RWPE2 (cell line): ENCODE measurements at regions not wholly inside any gene's neighbourhood (a gene's known extent, or its start where the extent isn't known, plus 50 kb on each side); places are given as distances from the start of the nearest gene placed in this dataset.

Source experiments
- ATAC-seq: fragments of 200-7000 bp; cut with Tn5 transposase; 3 replicates; pipeline ENCODE4 v1.9.1; 2021; ENCODE audit warnings: low read depth
- DNase-seq: peaks from one replicate; pipeline ENCODE4 v3.0.0-alpha.2; 2020; ENCODE audit warnings: low spot score
- H3K27ac ChIP-seq: fragments of 450-650 bp; 2 replicates; pipeline ENCODE4 v1.5.1; 2017; ENCODE audit warnings: mild to moderate bottlenecking; ENCODE audit not compliant: poor library complexity, severe bottlenecking
- H3K27me3 ChIP-seq: fragments of 250-450 bp; sonication (Bioruptor Pico); 2 replicates; pipeline ENCODE4 v1.5.1; 2021; ENCODE audit warnings: mild to moderate bottlenecking, moderate library complexity; ENCODE audit not compliant: insufficient read depth, poor library complexity, severe bottlenecking
- H3K36me3 ChIP-seq: fragments of 250-450 bp; sonication (Bioruptor Pico); 2 replicates; pipeline ENCODE4 v1.5.1; 2020; ENCODE audit warnings: low read depth, mild to moderate bottlenecking, moderate library complexity
- H3K4me1 ChIP-seq: fragments of 250-450 bp; sonication (Bioruptor Pico); 2 replicates; pipeline ENCODE4 v1.5.1; 2021; ENCODE audit warnings: mild to moderate bottlenecking, moderate library complexity; ENCODE audit not compliant: insufficient read depth, poor library complexity, severe bottlenecking
- H3K4me3 ChIP-seq: fragments of 250-450 bp; sonication (Bioruptor Pico); 2 replicates; pipeline ENCODE4 v1.5.1; 2021; ENCODE audit warnings: mild to moderate bottlenecking, moderate library complexity; ENCODE audit not compliant: severe bottlenecking
- H3K9me3 ChIP-seq: fragments of 250-450 bp; sonication (Bioruptor Pico); 2 replicates; pipeline ENCODE4 v1.5.1; 2021; ENCODE audit warnings: mild to moderate bottlenecking, moderate library complexity; ENCODE audit not compliant: severe bottlenecking
- CTCF ChIP-seq: fragments of 450-650 bp; IDR thresholded peaks from one replicate; pipeline ENCODE4 v1.5.1; 2017; ENCODE audit warnings: mild to moderate bottlenecking, moderate library complexity; ENCODE audit not compliant: poor library complexity, severe bottlenecking

DNA sequence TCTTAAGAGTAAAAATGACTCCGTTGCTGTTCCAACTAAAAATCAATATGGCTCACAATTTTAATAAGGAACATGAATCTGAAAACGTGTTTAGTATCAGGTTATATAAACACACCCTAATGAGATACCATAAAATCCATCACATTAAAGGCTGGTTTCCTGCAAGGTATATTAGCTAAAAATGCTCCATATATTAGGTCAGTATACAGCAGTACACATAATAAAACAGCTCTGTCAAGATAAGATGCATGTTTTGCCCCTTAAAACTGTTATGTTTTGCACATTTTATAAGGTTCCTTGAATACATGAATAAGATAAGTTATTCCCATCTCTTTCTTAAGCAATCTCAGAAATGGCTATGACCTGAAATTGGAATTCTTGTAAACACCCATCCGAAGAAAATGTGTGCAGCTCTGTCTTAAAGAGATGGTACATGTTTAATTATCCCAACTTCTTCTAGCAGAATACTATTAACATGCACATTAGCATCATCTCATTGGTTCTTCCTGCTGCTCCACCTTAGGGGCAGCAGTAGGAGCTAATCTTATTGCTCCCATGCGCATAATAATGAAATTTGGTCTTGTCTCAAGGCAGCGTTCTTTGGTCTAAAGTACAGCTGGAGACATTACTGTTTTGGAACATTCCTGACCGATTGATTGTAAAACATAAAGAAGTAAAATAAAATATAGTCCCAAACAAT lies 836.1 kb upstream of the FANCL start:
- H3K4me1 ChIP-seq: no peaks in the 10 kb centered on the region
- ATAC-seq: no peak
- TF ChIP-seq CTCF: no peak
- H3K27ac ChIP-seq: no peak overlapping the region
- no peaks in the 10 kb centered on the region for H3K36me3 ChIP-seq
- no peak overlapping the region for H3K4me3 ChIP-seq
- DNase-seq: no peak
- no peaks in the 10 kb centered on the region for H3K9me3 ChIP-seq
- H3K27me3 ChIP-seq: no peaks in the 10 kb centered on the region

- Histone ChIP-seq H3K4me3 (no peak overlapping the region), H3K4me1 (no peaks in the 10 kb centered on the region), H3K27ac (no peak overlapping the region), H3K9me3 (no peaks in the 10 kb centered on the region), H3K27me3 (no peaks in the 10 kb centered on the region), H3K36me3 (no peaks in the 10 kb centered on the region)
- ATAC-seq (no peak), DNase-seq (no peak)
- no peak for TF ChIP-seq CTCF
Measured at GRCh38 chr2:59076079-59076619, 835.0 kb upstream of the FANCL start.

DNA sequence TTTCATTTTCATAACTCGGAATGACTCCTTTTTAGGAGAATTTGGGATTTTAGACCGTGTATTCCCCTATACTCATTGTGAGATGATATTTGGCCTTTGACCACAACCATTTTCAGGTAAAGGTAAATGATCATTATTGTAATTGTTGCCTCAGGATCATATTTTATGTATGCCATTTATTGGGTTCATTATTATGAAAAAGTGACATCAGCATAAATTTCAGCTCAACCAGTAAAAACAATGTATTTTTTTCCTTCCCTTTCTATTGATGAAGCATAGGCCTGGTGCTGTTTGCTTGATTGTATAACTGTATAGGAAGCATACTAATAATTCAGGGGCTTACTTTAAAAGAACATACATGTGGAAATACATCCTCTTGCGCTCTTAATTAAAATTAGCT lies 832.9 kb upstream of the FANCL start:
- Histone ChIP-seq H3K4me1 (no peaks in the 10 kb centered on the region), H3K4me3 (no peak overlapping the region), H3K27me3 (no peaks in the 10 kb centered on the region), H3K27ac (no peak overlapping the region), H3K36me3 (no peaks in the 10 kb centered on the region), H3K9me3 (no peaks in the 10 kb centered on the region)
- DNase-seq (no peak), ATAC-seq (no peak)
- no peak for TF ChIP-seq CTCF

DNA sequence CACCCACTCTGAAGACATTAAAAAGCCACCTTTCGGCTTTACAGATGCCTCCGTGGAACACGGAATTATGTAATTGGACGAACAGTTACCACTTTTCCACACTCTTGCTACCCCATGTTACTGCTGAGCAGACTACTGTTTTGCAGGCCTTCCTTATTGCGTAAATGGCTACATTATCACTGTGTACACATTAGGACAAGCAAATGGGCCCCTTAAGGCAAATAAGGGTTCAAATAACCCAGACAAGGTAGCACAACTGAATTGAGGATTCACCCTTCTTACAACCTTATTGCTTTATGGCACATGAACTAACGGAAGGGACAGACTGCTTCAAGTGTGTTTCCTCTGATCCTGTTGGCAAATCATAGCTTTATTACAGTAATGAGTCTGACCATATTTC lies 832.2 kb upstream of the FANCL start:
- Histone ChIP-seq H3K9me3 (no peaks in the 10 kb centered on the region), H3K36me3 (no peaks in the 10 kb centered on the region), H3K27me3 (no peaks in the 10 kb centered on the region), H3K4me1 (no peaks in the 10 kb centered on the region), H3K4me3 (no peak overlapping the region), H3K27ac (no peak overlapping the region)
- no peak for ATAC-seq
- TF ChIP-seq CTCF: no peak
- DNase-seq: no peak

GRCh38 chr2:59068255-59068654 lies 827.1 kb upstream of the FANCL start:
- no peaks in the 10 kb centered on the region for H3K9me3 ChIP-seq
- ATAC-seq (no peak), DNase-seq (no peak)
- TF ChIP-seq CTCF: no peak
- H3K4me1 ChIP-seq: no peaks in the 10 kb centered on the region
- no peak overlapping the region for H3K27ac ChIP-seq
- no peak overlapping the region for H3K4me3 ChIP-seq
- H3K36me3 ChIP-seq: no peaks in the 10 kb centered on the region
- H3K27me3 ChIP-seq: no peaks in the 10 kb centered on the region
